GM06990 (cell line): ENCODE measurements at regions not wholly inside any gene's neighbourhood (a gene's known extent, or its start where the extent isn't known, plus 50 kb on each side); places are given as distances from the start of the nearest gene placed in this dataset.
"Not testable (repeated sequence)": the region's sequence is repeated elsewhere in the genome, so short reads cannot be mapped to it uniquely, and the experiment has no call there.

Source experiments
- DNase-seq: peaks from one replicate; pipeline ENCODE4 v3.0.0-alpha.2; 2011; ENCODE audit not compliant: insufficient read length; ENCODE audit errors: extremely low read depth
- H3K27me3 ChIP-seq: replicated peaks from 2 replicates; pipeline ENCODE4 v1.6.0; 2011; ENCODE audit warnings: low read length; ENCODE audit not compliant: control insufficient read depth, insufficient read depth
- H3K36me3 ChIP-seq: 2 replicates; pipeline ENCODE4 v1.5.1; 2011; ENCODE audit warnings: low read length; ENCODE audit not compliant: control insufficient read depth, insufficient read depth
- H3K4me3 ChIP-seq: replicated peaks from 2 replicates; pipeline ENCODE4 v1.5.1; 2011; ENCODE audit warnings: low read depth, mild to moderate bottlenecking, control low read depth, low read length
- TF ChIP-seq, protein P1 (sequence below): IDR thresholded peaks from 2 replicates; pipeline ENCODE4 v1.5.1; 2011; ENCODE audit warnings: low read length, control low read depth, mild to moderate bottlenecking, inconsistent platforms; ENCODE audit not compliant: insufficient read depth, poor library complexity, severe bottlenecking

DNA sequence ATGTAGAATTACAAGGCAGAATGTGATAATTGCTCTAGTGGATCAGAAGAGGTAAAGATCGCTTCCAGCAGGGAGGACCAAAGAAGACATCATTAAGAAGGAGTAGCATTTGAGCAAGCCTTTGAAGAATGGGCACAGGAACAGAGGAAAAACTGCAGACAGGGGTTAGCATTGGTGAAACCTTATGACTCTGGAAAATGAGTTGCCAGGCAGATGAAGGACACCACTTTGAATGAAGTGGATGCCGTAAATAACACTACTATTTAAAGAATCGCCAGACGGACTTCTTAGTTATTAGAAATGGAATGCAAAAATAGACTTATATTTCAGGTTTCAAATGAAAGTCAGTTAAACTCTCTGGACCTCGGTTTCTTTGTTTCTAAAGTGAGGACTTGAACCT, 727.7 kb downstream of the USP25 start:
- H3K4me3 ChIP-seq: no peak overlapping the region
- no peaks in the 10 kb centered on the region for H3K27me3 ChIP-seq
- TF ChIP-seq, protein P1, sequence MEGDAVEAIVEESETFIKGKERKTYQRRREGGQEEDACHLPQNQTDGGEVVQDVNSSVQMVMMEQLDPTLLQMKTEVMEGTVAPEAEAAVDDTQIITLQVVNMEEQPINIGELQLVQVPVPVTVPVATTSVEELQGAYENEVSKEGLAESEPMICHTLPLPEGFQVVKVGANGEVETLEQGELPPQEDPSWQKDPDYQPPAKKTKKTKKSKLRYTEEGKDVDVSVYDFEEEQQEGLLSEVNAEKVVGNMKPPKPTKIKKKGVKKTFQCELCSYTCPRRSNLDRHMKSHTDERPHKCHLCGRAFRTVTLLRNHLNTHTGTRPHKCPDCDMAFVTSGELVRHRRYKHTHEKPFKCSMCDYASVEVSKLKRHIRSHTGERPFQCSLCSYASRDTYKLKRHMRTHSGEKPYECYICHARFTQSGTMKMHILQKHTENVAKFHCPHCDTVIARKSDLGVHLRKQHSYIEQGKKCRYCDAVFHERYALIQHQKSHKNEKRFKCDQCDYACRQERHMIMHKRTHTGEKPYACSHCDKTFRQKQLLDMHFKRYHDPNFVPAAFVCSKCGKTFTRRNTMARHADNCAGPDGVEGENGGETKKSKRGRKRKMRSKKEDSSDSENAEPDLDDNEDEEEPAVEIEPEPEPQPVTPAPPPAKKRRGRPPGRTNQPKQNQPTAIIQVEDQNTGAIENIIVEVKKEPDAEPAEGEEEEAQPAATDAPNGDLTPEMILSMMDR: no peak
- H3K36me3 ChIP-seq: no peaks in the 10 kb centered on the region
- DNase-seq: no peak

DNA sequence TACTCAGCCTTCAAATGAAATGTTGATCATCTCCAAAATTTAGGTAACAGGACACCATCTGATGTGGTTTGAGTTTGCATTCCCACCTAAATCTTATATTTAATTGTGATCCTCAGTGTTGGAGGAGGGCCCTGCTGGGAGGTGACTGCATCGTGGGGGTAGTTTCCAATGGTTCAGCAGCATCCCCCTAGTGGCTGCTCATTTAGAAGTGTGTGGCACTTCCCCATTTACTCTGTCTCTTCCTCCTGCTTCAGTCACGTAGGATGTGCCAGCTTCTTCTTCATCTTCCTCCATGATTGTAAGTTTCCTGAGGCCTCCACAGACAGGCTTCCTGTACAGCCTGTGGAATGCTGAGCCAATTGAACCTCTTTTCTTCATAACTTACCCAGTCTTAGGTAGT, 731.2 kb downstream of the USP25 start:
- H3K36me3 ChIP-seq: no peaks in the 10 kb centered on the region
- no peak for DNase-seq
- H3K27me3 ChIP-seq: no peaks in the 10 kb centered on the region
- H3K4me3 ChIP-seq: no peak overlapping the region
- TF ChIP-seq, protein P1: no peak

DNA sequence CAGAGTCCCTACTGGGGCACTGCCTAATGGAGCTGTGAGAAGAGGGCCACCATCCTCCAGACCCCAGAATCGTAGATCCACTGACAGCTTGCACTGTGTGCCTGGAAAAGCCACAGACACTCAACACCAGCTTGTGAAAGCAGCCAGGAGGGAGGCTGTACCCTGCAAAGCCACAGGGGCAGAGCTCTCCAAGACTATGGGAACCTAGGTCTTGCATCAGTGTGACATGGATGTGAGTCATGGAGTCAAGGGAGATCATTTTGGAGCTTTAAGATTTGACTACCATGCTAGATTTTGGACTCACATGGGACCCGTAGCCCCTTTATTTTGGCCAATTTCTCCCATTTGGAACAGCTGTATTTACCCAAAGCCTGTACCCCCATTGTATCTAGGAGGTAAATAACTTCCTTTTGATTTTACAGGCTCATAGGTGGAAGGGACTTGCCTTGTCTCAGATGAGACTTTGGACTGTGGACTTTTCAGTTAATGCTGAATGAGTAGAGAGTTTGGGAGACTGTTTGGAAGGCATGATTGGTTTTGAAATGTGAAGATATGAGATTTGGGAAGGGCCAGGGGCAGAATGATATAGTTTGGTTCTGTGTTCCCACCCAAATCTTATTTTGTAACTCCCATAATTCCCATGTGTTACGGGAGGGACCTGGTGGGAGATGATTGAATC, 734.6 kb downstream of the USP25 start:
- not testable (repeated sequence) for H3K27me3 ChIP-seq, H3K36me3 ChIP-seq, DNase-seq, H3K4me3 ChIP-seq

DNA sequence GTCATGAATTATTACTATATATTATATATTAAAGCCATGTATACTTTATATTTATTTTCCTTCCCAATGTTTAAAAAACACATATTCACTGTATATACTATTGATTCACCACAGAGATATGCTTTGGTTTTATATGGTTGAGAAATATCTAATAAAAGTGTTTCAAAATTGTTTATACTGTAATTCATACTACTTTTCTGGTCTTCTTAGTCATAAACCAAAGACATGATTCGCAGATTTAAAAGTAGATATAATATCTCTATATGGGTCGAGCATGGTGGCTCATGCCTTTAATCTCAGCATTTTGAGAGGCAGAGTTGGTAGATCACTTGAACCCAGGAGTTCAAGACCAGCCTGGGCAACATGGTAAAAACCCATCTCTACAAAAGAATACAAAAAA, 738.4 kb downstream of the USP25 start:
- Histone ChIP-seq H3K4me3 (no peak overlapping the region), H3K36me3 (no peaks in the 10 kb centered on the region), H3K27me3 (no peaks in the 10 kb centered on the region)
- TF ChIP-seq, protein P1: no peak
- DNase-seq: no peak

DNA sequence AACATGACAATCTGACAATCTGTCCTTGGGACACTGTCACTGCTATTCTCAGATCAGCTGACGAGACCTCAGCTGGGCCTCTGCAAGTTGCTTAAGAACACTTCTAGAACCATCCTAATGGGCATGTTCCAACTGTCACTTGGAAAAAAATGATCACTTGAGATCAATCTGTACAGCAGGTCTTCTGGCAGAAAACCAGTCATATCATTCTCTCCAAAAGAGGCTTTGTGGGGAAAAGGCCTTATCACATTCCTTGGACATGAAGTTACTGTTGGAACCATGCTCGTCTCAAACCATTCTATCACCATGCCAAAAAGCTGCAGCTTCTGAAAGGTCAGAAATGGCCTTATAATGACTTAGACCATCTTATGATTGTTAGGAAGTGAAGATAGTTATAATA, 744.2 kb downstream of the USP25 start:
- DNase-seq: no peak
- no peaks in the 10 kb centered on the region for H3K36me3 ChIP-seq
- TF ChIP-seq, protein P1: no peak
- no peaks in the 10 kb centered on the region for H3K27me3 ChIP-seq
- H3K4me3 ChIP-seq: no peak overlapping the region

DNA sequence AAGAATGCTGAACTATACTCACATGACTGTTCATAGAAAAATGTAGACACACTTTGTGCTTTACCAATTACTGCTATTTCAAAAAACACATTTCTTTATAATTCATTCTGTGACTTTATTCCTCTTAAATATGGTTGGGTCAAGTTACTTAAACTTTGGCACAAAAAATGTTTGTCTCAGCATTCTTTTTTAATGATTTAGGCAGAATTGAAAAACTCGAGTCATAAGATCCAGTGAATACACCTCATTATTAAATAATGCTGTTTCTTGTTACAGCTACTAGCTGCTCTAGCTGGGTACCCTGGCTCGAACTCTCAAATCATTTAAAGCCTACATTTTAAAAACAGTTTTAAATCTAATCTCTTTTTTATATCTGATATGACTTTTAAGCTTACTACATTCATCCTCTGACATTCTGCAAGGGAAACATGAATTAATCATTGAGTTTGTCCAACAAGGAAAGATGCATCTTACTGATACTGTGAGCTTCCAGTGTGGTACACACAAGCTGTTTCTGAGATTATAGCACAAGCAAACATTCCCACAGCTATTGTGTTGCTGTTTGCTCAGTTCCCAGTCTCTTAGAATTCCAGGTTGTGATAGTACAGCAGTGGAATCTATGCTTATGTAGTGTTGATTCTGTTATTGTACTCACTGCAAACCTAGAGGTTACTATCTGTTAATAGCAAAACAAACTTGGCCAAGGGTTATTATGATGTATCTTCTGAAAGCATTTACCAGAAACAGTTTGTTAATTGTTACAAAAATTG, 746.5 kb downstream of the USP25 start:
- no peak for DNase-seq
- Histone ChIP-seq H3K36me3 (no peaks in the 10 kb centered on the region), H3K4me3 (no peak overlapping the region), H3K27me3 (no peaks in the 10 kb centered on the region)
- TF ChIP-seq, protein P1: no peak
